NCI-H2081 (cell line): ENCODE measurements at regions not wholly inside any gene's neighbourhood (a gene's known extent, or its start where the extent isn't known, plus 50 kb on each side); places are given as distances from the start of the nearest gene placed in this dataset.

Source experiments
- DNase-seq, 2 experiments: peaks; one replicate each; lab custom pipeline; 2025; lab: John Stamatoyannopoulos, UW

DNA sequence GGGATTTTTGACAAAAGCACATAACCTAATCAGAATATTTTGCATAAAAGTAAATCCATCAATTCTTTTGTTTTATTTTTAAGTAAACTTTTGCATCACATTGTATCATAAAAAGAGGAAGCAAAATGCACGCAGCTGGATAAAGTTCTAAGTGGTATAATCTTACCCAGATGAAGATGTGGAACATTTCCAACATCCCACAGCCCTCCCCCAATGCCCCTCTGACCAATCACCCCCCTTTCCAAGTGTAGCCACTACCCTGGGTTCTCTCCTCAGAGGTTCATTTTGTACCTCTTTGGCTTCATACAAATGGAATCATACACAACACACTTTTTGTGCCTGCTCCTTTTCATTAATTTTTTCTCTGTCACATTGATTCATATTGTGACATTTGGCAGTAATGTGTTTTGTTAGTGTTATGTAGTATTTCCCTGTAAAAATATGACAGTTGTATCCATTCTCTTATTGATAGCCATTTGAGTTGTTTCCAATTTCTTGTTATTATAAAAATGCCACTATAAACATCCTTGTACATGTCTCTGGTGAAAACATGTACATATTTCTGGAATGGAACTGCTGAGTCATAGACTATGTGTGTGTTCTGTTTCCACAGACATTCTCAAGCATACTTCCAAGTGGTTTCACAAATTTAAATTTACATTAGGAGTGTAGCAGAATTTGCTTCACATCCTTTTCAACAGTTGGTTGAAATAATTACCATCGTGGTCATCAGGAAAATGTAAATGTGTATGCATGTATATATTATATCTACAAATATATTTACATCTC, 92.9 kb upstream of the SYNDIG1 start:
- DNase-seq: no peak

DNA sequence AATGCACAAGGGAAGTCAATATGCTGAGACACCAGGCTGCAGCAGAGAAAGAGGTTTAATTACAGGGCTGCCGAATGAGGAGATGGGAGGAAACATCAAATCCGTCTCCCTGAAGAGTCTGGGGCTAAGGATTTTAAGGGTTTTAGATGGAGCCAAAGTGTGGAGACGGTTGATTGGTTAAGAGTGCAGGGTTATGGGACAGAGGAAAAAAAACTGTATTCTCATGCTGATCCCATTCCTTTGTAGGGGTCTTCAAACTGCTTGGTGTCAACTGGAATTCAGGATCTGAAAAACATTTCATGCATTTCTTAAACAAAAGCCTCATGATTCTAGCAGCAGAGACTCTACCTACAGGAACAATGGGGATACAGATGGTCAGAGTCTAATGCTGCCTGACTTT, 96.1 kb upstream of the SYNDIG1 start:
- DNase-seq: no peak

DNA sequence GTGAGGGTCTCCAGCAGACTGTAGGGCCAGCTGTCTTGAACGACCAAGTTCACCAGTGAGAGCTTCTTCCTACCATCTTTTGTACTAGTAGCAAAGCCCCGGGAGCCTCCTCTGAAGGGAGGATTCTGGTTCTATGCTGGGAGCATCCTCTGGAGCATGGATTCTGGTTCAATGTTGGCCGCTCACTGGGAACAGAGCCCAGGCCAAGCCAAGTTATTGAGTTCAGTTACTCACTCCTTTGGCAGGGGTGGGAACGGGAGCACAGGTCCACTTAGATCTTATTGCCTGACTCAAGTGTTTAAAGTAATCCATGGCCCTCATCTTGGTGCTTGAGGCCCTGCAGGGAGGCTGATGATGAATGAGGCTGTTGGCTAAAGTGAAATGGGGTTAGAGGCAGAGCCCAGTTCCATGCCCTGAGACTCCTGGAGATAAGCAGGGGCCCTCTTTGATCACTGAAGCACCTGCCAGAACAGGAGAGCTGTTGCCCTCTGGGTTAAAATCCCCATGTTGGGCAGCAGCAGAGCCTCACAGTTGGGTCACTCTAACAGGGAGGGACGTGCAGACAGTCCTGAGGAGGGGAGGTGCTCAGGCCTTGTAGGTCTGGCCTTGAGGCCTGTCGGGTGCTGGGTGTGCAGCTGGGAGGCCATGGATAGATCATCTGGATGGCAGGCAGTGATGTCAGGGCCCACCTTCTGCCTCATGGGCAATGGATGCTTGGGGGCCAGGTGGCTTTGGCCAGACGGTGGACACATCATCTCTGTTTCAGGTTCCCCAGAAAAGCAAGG, 98.3 kb upstream of the SYNDIG1 start:
- no peak for DNase-seq

DNA sequence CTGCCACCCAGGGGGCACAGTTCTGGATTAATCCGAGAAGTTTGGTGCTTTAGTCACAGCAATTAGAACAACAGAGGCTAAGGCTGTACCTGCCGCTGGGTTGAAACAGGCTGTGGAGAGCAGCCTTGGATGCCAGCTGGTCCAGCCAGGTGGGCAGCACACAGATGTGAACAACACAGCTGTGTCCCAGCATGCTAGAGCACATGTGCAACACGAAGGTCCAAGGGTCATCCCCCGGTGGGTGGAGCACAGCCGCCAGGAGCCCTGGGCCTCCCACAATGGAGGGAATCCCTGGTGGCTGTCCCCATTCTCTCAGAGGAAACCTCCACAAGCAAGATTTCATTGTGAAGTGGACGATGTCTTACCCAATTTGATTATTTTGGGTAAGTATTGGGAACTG, 99.2 kb upstream of the SYNDIG1 start:
- DNase-seq: no peak

DNA sequence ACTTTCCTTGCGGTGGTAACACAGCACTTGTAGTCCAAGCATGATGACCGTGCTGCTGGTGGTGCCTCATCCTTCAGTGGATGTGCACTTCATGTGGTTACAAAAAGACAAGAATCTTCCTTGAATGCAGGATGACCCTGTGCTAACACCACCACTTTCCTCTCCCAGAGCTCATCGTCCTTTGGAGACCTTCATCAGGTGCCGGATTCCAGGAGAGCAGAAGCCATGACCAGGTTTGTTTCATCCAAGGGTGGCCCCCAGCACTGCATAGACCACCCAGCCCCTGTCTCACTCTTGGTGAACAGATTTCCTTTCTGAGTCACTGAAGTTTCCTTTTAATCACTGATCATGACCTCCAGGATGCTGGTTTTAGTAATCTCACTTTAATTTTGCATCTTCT, 101.2 kb upstream of the SYNDIG1 start:
- no peak for DNase-seq

DNA sequence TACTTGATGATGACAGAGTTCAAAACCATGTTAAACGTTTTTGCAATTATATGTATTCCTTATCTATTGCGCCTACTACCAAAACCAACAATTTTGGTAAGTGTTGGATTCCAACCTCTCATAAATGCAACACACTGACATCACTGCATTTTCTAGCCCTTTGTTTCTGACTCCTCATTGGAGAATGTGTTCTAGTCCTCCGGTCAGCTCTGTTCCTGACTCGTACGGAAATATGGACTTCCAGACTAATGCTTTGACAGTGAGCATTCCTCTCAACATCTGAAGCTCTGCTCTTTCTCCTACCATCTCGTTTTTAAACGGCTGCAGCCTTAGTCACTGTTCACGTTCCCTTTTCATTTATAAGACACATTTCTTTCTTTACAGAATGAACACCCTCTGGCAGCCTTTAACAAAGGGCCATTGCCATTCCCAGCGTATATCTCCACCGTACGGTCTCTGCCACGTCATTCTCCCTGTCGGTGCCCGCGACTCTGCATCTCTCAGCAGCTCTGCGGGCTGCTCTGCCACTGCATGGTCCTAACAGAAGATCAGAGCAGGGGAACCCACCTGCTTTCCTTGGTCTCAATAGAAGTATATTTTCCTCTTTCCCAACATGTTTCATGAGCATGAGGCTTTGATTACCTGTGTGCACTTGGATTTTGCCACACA, 103.0 kb upstream of the SYNDIG1 start:
- DNase-seq: no peak

DNA sequence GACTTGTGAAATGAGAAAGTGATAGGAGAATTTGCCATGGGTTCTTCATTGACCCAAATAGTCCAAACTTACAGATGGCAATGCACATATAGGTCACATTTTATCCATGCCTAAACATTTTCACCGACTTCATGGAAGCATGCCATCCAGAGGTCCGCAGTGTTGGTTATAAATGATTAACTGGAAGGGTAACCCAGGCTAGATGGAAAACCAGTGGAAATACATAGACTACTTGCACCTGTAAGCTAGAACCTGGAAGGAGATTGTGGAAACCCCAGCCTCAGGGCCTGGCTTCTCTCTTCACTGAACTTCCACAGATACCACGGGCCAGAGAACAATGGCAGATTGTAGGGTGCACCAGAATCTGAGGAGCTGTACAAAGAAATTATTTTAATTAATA, 103.8 kb upstream of the SYNDIG1 start:
- DNase-seq: no peak

DNA sequence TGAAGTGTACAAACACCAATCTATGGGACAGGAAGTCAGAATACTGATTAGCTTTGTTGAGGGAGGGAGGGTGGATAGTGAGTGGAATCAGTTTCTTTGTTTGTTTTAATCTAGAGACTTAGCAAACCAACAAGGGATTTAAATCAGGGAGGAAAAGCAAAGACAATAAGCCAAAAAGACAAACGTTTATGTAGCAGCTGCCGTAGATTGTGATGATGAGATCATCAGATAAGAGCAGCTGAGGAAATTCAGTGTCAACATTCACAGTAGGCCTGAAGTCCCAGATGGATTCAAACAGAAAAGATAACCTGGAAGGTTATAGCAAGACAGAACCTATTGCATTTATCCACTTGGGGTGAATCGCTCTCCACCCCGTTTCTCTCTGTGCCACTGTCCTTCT, 104.9 kb upstream of the SYNDIG1 start:
- no peak for DNase-seq

DNA sequence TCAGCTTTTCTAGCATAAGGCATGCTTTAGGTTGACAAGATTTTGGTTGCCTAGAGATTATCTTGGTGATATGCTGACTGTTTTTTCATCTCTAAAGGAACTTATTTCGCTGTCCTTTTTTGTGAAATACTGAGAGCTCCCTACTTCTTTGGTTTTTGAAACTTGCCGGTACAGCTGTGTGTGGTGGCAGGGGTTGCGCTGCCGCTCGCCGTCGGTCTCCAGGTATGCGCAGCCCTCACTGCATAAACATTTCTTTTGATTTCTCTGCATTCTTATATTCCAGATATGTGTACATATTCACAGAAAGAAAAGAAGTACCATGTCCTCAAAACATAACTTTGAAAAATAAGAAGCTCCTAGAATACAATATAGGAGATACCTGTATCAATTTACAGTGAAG, 106.4 kb upstream of the SYNDIG1 start:
- DNase-seq: no peak

DNA sequence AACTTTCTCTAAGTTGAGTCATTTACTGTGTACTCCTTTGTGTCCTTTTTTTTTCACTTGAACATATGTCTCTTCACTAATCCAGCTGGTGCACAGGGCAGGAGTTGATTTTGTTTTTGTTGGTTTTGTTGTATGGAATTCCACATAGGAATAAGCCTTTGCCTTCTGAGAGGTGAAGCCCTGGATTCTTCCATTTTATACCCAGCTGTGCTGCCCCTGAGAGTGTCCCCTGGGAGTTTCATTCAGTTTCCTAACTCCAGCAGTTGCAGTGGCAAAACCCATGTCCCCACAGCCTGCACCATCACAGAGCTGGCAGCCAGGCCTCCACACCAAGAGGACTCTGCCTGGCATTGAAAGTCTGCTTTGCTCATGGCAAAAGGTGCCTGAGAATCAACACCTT, 107.3 kb upstream of the SYNDIG1 start:
- DNase-seq: no peak

DNA sequence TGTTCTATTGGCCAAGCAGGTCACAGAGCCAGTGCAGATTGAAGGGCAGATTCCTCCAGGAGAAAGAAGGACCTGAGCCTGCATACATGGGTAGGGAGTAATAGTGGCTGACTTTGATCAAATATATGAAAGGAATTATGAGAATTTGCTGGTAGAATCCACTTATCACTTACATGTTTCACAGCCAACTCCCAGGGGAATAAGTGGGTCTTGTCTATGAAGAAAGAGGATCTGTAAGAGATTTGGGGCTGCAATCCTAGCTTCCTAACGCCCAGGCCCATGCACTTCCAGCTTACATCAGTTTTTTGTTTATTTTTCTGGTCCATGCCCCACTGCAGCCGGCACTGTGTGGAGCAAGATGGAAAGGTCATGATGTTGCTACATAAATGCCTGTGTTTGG, 107.9 kb upstream of the SYNDIG1 start:
- DNase-seq: no peak

DNA sequence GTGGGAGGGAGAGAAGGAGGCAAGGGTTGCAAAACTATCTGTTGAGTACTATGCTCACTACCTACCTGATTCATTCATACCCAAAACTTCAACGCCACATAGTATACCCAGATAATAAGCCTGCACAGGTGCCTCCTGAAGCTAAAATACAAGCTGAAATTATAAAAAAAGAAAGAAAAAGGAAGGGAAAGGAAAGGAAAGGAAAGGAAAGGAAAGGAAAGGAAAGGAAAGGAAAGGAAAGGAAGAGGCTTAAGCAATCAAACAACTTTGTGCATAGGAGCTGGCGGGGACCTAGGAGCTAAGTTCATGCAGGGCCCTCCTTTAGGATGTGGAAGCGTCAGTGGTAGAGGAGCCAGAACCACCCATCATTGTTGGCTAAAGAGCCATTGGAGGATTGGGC, 108.9 kb upstream of the SYNDIG1 start:
- DNase-seq: no peak

DNA sequence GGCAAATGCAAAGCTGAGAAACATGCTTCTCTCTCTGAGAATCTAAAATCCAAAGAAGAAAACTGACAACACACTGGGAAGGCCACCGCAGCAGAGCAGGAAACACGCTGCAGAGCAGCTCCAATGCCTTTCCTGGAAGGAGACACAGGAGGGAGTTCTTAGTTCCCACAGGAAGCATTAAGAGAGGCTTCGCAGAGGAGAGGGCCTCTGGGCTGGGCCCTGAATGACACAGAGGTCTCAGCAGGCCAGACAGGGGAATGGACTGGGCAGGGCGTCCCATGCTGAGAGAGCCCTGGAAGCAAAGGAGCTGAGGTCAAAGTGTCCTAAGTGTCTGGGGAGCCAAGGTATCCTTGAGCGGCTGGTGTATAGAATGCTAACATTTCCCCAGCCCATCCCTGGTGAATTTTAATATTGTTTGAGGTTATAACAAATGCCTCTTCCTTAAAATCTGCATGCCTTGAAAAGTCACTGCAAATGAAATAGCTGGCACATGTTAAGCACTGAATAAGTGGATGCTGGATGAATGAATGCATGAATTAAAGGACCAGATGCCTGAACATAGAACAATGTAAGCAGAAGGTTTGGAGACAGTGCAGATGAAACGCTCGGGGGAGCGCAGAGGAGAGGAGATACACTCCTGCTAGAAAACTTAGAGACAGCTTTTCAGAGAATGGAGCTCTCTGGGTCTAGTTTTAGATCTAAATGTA, 110.0 kb upstream of the SYNDIG1 start:
- DNase-seq: no peak

DNA sequence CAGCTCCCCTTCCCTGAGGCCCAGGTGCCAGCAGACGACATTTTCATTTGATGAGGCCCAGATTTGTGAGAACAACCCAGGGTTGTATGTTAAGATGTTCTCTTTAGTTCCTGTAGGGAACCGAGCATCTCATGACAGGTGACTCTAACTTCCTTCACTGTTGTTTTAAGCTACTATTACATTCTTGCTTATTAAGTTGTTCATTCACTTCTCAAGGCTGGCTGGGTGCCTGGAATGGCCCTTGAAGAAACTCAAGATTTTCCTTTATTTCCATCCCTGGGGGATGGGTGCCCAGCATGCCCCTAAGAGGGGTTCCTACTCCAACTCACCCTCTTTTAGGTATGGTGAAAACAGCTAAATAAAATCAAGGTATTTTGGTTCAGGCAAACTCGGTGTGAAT, 111.5 kb upstream of the SYNDIG1 start:
- DNase-seq: no peak

DNA sequence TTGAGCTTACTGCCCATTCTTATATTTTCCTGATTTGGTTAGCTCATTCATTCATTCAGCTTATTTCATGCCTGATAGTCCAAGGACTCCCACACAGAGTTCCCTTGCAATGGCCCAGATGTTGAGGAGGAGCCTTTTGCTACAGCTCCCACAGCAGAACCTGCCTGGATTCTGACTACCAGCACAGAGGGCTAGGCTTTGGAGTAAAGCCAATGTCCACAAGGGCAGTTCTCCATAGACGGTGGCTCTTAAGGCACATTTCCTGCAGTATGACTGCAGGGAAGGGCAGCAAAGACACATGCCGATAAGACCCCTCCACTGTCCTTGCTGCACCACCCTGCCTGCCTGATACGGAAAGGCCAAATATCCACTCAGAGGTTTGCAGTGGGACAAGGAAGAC, 112.3 kb upstream of the SYNDIG1 start:
- DNase-seq: no peak

DNA sequence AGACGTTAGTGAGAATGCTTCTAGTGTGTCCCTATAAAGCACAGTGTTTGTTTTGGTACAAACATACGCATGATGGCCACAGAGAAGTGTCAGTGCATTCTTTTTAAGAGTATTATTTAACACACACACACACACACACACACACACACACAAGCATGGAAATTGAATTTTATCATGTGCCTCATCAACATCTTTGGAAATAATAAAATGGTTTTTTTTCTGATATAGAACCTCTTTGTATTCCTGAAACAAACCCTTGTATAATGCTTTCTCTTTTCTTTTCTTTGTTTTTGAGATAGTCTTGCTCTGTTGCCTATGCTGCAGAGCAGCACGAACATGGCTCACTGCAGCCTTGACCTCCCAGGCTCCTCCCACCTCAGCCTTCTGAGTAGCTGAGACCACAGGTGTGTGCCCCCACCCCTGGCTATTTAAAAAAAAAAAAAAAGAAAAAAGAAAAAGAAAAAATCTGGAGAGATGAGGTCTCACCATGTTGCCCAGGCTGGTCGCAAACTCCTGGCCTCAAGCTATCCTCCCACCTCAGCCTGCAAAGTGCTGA, 116.2 kb upstream of the SYNDIG1 start:
- DNase-seq: no peak

DNA sequence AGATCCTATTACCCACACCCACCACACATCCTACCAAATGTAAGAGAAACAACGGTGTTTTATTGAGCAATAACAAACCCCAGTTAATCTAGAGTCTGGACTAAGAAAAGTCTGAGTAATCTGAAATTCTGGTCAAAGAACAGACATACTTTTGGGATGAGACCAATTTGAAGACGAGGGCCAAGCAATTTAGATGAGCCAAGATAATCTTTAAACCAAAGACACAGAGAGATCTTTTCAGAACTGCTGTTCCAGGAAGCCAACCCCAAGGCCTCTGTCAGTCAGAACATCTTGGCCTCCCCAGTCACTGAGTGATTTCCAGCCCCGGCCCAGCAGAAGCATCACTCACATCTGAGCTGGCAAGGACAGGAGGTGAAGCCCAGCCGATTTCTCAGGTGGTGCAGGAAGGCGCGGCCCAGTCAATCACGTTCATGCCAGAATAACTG, 118.5 kb upstream of the SYNDIG1 start:
- DNase-seq: no peak

DNA sequence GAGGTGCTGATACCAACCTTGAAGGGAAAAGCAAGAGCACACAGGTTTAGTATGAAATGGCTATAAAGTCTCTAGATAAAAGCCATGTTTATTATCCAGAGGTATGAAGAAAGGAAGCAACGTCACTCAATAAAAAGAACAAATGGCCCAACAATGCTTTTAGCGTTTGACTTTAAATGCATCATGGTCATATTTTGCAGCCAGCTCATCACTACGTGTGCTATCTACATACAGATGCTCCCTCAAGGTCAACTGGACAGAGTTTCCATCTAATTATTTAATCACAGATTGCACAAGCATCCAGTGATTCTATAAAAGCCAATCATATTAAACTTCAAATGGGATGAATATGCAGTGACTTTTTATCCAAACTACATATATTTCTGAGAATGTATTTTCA, 127.6 kb upstream of the SYNDIG1 start:
- no peak for DNase-seq

DNA sequence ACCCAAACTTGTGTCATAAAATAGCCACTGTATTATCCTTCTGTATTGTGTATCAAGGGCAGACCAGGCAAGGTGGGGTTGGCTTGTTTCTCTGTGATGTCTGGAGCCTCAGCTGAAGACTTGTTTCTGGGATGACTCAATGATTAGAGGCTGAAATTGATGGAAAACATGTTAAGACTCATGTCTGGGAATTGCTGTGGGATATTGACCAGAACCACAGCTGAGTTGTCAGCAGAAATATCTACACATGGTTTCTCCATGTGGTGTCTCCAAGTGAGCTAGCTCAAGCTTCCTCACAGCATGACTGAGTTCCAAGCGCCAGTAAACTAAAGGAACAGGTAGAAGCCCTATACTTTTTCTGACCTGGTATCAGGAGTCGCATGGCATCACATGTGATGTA, 128.5 kb upstream of the SYNDIG1 start:
- DNase-seq: no peak

DNA sequence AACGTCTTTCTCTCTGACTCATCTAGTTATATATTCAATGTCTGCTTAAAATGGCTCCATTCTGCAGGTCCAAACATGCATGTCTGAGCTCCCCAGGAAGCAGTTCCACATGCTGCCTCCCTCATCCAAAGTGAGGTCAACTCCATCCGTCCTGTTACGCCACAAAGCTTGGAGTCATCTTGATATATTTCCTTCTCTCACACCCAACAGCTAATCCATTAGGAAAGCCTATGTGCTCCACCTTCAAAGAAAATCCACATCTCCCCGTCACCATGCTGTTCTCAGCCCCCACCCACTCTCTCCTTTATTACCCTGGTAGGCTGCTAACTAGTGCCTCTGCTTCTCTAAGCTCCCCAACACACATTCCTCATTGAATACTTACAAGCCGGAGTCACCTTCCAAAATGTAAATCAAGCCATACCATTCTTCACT, 130.2 kb upstream of the SYNDIG1 start:
- DNase-seq: no peak

DNA sequence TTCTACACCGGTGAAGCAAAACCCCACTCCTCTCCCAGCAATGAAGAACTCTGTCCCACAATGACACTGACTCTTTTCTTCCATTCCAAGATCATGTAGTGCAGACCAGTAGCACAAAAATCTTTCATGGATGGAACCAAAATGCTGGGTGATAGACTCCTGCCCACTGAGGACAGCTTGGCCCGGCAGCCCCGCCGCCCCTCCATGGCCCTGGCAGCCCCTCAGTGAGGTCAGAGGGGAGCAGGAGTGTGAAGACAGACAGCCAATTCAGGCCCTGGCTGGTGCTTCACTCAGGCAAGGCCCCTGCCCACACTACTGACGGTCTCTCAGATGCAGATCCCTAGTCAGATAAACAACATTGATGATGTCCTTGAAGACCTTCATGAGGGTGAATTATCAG, 131.9 kb upstream of the SYNDIG1 start:
- DNase-seq: no peak

DNA sequence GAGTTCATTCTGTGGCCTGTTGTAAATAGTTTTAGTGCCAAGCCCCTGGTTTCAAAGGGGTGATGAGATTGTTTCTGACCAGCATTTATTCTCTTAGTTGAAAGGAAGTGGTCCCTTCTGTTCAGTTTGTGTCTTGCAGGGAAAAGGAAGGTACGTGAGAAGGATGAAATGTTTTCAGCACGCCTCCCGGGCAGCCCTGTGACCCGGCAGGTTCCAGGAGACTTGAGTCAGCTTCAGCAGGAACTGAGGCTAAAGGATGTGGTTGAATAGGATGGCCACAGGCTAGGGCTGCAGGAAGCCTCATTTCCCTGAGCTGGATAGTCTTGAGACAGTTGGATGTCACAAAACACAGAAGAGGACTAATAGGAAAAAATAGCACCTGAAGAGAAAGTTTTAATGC, 132.4 kb upstream of the SYNDIG1 start:
- no peak for DNase-seq
